HEK293 (cell line): ENCODE measurements at regions not wholly inside any gene's neighbourhood (a gene's known extent, or its start where the extent isn't known, plus 50 kb on each side); places are given as distances from the start of the nearest gene placed in this dataset.

Experiments
- ZNF341 ChIP-seq: fragments of 450-650 bp; formaldehyde crosslinking; IDR thresholded peaks from 2 replicates; pipeline ENCODE4; 2016; ENCODE audit warnings: low read depth, missing biosample characterization, missing genetic modification characterization
- ZNF837 ChIP-seq: fragments of 450-650 bp; formaldehyde crosslinking; IDR thresholded peaks from 2 replicates; pipeline ENCODE4 v1.5.1; 2016; ENCODE audit warnings: missing biosample characterization, missing genetic modification characterization
- TF ChIP-seq, protein P1 (sequence below): fragments of 450-650 bp; formaldehyde crosslinking; IDR thresholded peaks from 2 replicates; pipeline ENCODE4 v1.5.1; 2016; ENCODE audit warnings: missing biosample characterization, missing genetic modification characterization
- TF ChIP-seq, protein P2 (sequence below): fragments of 450-650 bp; formaldehyde crosslinking; conservative IDR thresholded peaks from 2 replicates; pipeline ENCODE4 v1.5.1; 2016; ENCODE audit warnings: low read depth, missing biosample characterization, missing genetic modification characterization

DNA sequence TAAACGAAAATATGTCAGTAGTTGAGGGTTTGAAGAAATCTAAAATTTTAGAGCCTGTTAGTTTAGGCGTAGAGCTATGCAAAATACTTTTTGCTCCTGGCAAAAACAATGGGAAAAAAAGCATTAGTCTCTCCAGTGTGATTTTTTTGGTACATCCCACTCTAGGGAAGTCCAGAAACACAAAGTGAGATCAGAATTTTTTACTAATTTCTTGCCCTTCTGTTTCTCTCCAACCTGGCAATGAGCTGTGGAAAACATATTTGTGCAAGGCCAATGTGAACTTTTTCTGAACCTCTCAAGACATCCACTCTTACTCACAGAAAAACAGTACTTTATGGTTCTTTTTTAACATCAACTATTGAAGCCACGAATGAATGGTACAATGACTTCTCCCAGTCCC lies 56.9 kb upstream of the DCN start:
- TF ChIP-seq ZNF837 (tag by site-specific recombination) (no peak), ZNF341 (tag by site-specific recombination) (no peak)
- TF ChIP-seq, protein P1, sequence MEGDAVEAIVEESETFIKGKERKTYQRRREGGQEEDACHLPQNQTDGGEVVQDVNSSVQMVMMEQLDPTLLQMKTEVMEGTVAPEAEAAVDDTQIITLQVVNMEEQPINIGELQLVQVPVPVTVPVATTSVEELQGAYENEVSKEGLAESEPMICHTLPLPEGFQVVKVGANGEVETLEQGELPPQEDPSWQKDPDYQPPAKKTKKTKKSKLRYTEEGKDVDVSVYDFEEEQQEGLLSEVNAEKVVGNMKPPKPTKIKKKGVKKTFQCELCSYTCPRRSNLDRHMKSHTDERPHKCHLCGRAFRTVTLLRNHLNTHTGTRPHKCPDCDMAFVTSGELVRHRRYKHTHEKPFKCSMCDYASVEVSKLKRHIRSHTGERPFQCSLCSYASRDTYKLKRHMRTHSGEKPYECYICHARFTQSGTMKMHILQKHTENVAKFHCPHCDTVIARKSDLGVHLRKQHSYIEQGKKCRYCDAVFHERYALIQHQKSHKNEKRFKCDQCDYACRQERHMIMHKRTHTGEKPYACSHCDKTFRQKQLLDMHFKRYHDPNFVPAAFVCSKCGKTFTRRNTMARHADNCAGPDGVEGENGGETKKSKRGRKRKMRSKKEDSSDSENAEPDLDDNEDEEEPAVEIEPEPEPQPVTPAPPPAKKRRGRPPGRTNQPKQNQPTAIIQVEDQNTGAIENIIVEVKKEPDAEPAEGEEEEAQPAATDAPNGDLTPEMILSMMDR: no peak
- TF ChIP-seq, protein P2, sequence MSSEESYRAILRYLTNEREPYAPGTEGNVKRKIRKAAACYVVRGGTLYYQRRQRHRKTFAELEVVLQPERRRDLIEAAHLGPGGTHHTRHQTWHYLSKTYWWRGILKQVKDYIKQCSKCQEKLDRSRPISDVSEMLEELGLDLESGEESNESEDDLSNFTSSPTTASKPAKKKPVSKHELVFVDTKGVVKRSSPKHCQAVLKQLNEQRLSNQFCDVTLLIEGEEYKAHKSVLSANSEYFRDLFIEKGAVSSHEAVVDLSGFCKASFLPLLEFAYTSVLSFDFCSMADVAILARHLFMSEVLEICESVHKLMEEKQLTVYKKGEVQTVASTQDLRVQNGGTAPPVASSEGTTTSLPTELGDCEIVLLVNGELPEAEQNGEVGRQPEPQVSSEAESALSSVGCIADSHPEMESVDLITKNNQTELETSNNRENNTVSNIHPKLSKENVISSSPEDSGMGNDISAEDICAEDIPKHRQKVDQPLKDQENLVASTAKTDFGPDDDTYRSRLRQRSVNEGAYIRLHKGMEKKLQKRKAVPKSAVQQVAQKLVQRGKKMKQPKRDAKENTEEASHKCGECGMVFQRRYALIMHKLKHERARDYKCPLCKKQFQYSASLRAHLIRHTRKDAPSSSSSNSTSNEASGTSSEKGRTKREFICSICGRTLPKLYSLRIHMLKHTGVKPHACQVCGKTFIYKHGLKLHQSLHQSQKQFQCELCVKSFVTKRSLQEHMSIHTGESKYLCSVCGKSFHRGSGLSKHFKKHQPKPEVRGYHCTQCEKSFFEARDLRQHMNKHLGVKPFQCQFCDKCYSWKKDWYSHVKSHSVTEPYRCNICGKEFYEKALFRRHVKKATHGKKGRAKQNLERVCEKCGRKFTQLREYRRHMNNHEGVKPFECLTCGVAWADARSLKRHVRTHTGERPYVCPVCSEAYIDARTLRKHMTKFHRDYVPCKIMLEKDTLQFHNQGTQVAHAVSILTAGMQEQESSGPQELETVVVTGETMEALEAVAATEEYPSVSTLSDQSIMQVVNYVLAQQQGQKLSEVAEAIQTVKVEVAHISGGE: no peak
